Thyroid gland (tissue), 4 donors: ENCODE measurements at regions not wholly inside any gene's neighbourhood (a gene's known extent, or its start where the extent isn't known, plus 50 kb on each side); places are given as distances from the start of the nearest gene placed in this dataset.

ENCODE experiments used
- DNase-seq, 2 donors: peaks; one replicate each; pipeline ENCODE4 v3.0.0-alpha.2; 2019
- H3K27ac ChIP-seq, 3 donors: fragments of 200-600 bp; sonication (generic); 1 replicate in 2 of 3; 2 replicates in 1 of 3; pipeline ENCODE4 v1.5.1; 2016 to 2019; ENCODE audit warnings: mild to moderate bottlenecking in 1 of 3, moderate library complexity in 1 of 3
- H3K27me3 ChIP-seq: fragments of 200-600 bp; sonication (generic); one replicate; pipeline ENCODE4 v1.5.1; 2019
- H3K36me3 ChIP-seq, 2 donors: fragments of 200-600 bp; sonication (generic); one replicate each; pipeline ENCODE4 v1.5.1; 2016 to 2019
- H3K4me1 ChIP-seq, 2 donors: fragments of 200-600 bp; sonication (generic); one replicate each; pipeline ENCODE4 v1.5.1; 2017 to 2019
- H3K4me3 ChIP-seq, 3 donors: fragments of 200-600 bp; sonication (generic); replicated peaks in 1 of 3; 1 replicate in 2 of 3; 2 replicates in 1 of 3; pipeline ENCODE4 v1.5.1; 2016; ENCODE audit warnings: mild to moderate bottlenecking in 1 of 3
- H3K9me3 ChIP-seq: fragments of 200-600 bp; sonication (generic); one replicate; pipeline ENCODE4 v1.5.1; 2017
- POLR2A ChIP-seq, 2 donors: fragments of 450-650 bp; IDR thresholded peaks; one replicate each; pipeline ENCODE4 v1.6.1; 2017; ENCODE audit warnings: antibody characterized with exemption in 2 of 2, mild to moderate bottlenecking in 2 of 2, moderate library complexity in 1 of 2
- WGBS, 2 donors: methylation state at CpG; one replicate each; pipeline ENCODE4 v1.1.5; 2017; 5-methylcytosine and 5-hydroxymethylcytosine counted together
- intact Hi-C: fragments of 100-400 bp; cut with DNase I; formaldehyde crosslinking; loops from one replicate; pipeline ENCODE4 v1.15.1; 2023
- TF ChIP-seq, protein P1 (sequence below), 6 experiments: fragments of 200-600 bp in 3 of 6; fragments of 450-650 bp in 3 of 6; sonication (generic) in 3 of 6; IDR thresholded peaks; one replicate each; pipeline ENCODE4 v1.5.1; 2016 to 2019; ENCODE audit warnings: antibody characterized with exemption in 6 of 6, mild to moderate bottlenecking in 2 of 6, inconsistent platforms in 1 of 6, moderate library complexity in 1 of 6

DNA sequence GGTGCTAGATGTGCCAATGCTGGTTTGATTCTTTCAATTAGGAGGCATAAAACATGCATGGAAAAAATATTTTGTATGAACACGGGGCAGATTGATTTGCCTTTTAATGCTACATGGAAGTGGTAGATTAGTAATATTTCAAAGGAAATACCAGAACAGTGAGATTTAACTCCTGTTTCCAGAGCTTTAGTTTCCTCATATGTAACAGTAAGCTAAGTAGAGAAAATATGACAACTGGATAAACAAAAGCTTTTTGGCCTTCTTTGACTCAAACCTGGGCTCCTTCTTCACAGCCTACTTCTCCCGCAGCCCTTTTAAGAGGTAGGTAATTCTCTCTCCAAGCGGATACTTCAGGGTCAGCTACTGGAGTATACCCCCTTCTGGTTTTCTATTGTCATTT is 254.2 kb upstream of the TRPC7 start:
- H3K27me3 ChIP-seq = no peaks in the 10 kb centered on the region
- intact Hi-C loops = no loop called here
- no peak for TF ChIP-seq POLR2A (IDR thresholded peaks at IDR 0.05)
- TF ChIP-seq, protein P1, sequence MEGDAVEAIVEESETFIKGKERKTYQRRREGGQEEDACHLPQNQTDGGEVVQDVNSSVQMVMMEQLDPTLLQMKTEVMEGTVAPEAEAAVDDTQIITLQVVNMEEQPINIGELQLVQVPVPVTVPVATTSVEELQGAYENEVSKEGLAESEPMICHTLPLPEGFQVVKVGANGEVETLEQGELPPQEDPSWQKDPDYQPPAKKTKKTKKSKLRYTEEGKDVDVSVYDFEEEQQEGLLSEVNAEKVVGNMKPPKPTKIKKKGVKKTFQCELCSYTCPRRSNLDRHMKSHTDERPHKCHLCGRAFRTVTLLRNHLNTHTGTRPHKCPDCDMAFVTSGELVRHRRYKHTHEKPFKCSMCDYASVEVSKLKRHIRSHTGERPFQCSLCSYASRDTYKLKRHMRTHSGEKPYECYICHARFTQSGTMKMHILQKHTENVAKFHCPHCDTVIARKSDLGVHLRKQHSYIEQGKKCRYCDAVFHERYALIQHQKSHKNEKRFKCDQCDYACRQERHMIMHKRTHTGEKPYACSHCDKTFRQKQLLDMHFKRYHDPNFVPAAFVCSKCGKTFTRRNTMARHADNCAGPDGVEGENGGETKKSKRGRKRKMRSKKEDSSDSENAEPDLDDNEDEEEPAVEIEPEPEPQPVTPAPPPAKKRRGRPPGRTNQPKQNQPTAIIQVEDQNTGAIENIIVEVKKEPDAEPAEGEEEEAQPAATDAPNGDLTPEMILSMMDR (IDR thresholded peaks at IDR 0.05) = no peak
- 73 to 75% methylated on average over 3 of the region's 3 CpGs for WGBS, 2 donors
- no peaks in the 10 kb centered on the region for H3K36me3 ChIP-seq
- no peak overlapping the region for H3K27ac ChIP-seq
- H3K9me3 ChIP-seq = no peaks in the 10 kb centered on the region
- no peaks in the 10 kb centered on the region for H3K4me1 ChIP-seq
- no peak overlapping the region for H3K4me3 ChIP-seq
- no peak for DNase-seq

DNA sequence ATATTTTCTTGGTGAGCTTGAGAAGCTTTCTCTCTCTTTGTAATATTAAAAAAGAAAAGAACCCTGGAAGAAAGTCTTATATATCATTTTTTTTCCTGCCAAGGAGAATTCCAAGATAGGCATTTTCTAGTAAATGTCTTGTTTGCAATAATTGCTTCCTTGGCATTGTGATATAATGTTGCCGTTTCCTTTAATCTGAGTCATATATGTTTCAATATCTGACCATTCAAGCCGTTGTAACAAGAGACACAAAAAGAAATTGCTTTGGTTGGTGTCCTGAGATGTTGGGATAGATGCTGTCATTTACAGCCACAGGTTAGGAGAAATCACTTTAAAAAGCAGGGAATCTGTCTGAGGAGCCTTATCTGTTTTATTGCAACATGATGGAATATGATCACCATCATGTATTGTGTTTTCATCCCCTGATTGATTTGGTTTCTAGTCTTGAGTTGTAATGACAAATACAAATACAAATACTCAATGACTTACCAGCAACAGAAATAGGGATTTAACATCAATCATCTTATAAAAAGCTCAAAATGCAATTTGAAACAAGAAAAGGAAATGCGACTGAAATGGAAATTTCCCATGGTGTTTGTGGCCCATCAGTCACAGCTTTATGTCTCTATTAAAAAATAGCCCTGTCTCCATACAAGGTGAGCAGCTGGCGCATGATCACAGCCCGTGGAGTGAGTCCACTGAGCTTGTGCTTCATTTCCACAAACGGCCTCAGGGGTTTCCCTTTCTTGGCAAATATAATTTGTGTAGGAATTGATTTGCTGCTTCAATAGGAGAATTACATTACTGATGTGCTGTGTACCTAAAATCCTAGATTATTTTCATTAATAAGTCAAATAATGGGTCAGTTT is 250.1 kb upstream of the TRPC7 start:
- intact Hi-C loops = no loop called here
- H3K4me3 ChIP-seq = no peak overlapping the region
- DNase-seq = no peak
- no peak overlapping the region for H3K27ac ChIP-seq
- H3K4me1 ChIP-seq = no peaks in the 10 kb centered on the region
- H3K27me3 ChIP-seq = no peaks in the 10 kb centered on the region
- no peak for TF ChIP-seq POLR2A (IDR thresholded peaks at IDR 0.05)
- H3K36me3 ChIP-seq = no peaks in the 10 kb centered on the region
- H3K9me3 ChIP-seq = no peaks in the 10 kb centered on the region
- WGBS, 2 donors = 82 to 89% methylated on average over 6 of the region's 6 CpGs

DNA sequence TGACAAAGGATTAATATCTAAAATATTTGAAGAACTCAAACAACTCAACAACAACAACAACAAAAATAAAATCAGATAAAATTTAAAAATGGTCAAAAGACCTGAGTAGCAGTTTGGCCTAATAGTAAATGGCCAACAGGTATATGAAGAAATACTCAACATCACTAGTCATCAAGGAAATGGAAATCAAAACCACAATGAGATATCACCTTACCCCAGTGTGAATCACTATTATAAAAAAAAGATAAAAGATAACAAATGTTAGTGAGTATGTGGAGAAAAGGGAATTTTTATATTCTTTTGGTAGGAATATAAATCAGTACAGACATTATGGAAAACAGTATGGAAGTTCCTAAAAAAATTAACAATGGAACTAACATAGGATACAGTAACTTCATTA is 247.9 kb upstream of the TRPC7 start:
- Histone ChIP-seq H3K4me3 (no peak overlapping the region), H3K36me3 (no peaks in the 10 kb centered on the region), H3K27ac (no peak overlapping the region), H3K27me3 (no peaks in the 10 kb centered on the region), H3K4me1 (no peaks in the 10 kb centered on the region), H3K9me3 (no peaks in the 10 kb centered on the region)
- no peak for DNase-seq
- no peak for TF ChIP-seq POLR2A (IDR thresholded peaks at IDR 0.05)
- TF ChIP-seq, protein P1 (IDR thresholded peaks at IDR 0.05) = no peak
- intact Hi-C loops = no loop called here

DNA sequence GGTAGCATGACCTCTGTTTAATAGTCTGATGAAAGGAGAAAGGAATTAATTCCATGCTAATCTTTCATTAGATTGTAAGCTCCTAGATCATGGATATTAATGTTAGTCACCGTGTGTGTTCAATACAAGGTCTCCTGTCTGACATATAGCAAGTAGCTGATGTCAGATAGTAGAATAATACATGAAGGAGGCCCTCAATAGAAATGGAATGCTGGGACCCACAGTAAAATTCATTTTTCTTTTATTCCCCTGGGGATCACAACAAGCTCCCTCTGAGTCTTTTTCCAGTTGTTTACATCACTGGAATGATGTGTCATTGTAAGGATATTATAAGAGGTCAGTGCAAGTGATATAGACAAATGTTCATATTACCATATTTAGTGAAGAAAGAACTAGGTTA is 240.3 kb upstream of the TRPC7 start:
- Histone ChIP-seq H3K27ac (no peak overlapping the region), H3K4me3 (no peak overlapping the region), H3K9me3 (no peaks in the 10 kb centered on the region), H3K36me3 (no peaks in the 10 kb centered on the region), H3K4me1 (no peaks in the 10 kb centered on the region), H3K27me3 (no peaks in the 10 kb centered on the region)
- WGBS, 2 donors = 78 to 94% methylated on average over 1 of the region's 1 CpG
- intact Hi-C loops = no loop called here
- no peak for DNase-seq
- TF ChIP-seq, protein P1 (IDR thresholded peaks at IDR 0.05) = no peak
- no peak for TF ChIP-seq POLR2A (IDR thresholded peaks at IDR 0.05)

DNA sequence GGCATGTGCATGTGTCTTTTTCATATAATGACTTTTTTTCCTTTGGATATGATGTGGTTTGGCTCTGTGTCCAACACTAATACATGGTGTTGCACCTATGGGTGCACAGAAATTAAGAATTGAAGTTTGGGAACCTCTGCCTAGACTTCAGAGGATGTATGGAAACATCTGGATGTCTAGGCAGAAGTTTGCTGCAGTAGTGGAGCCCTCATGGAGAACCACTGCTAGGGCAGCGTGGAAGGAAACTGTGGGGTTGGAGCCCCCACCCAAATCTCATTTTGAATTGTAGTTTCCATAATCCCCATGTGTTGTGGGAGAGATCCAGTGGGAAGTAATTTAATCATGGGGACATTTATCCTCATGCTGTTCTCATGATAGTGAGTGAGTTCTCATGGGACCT is 235.0 kb upstream of the TRPC7 start:
- intact Hi-C loops = no loop called here
- H3K4me1 ChIP-seq = no peaks in the 10 kb centered on the region
- no peak overlapping the region for H3K4me3 ChIP-seq
- no peak for DNase-seq
- H3K9me3 ChIP-seq = no peaks in the 10 kb centered on the region
- no peaks in the 10 kb centered on the region for H3K27me3 ChIP-seq
- no peaks in the 10 kb centered on the region for H3K36me3 ChIP-seq
- H3K27ac ChIP-seq = no peak overlapping the region
- no peak for TF ChIP-seq POLR2A (IDR thresholded peaks at IDR 0.05)
- TF ChIP-seq, protein P1 (IDR thresholded peaks at IDR 0.05) = no peak
- 86 to 100% methylated on average over 1 of the region's 1 CpG for WGBS, 2 donors
